LHCN-M2 (cell line): ENCODE measurements at regions not wholly inside any gene's neighbourhood (a gene's known extent, or its start where the extent isn't known, plus 50 kb on each side); places are given as distances from the start of the nearest gene placed in this dataset.
"Not testable (repeated sequence)": the region's sequence is repeated elsewhere in the genome, so short reads cannot be mapped to it uniquely, and the experiment has no call there.

ENCODE experiments used
- DNase-seq: peaks from one replicate; pipeline ENCODE4 v3.0.0-alpha.2; 2012; ENCODE audit warnings: low read depth

DNA sequence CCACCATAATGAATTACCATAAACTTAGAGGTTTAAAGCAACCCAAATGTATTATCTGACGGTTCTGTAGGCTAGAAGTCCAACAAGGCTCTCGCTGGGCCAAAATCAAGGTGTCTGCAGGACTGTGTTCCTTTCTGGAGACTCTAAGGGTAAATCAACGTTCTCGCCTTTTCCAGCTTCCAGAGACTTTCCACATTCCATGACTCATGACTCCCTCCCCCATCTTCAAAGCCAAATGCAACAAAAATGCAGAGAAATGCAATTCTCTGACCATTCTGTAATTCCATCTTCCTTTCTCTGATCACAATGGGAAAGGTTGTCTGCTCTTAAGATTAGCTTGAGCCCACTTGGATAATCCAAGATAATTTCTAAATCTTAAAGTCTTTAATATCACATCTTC lies 287.1 kb downstream of the LTN1 start:
- DNase-seq: peak; percentile 12

DNA sequence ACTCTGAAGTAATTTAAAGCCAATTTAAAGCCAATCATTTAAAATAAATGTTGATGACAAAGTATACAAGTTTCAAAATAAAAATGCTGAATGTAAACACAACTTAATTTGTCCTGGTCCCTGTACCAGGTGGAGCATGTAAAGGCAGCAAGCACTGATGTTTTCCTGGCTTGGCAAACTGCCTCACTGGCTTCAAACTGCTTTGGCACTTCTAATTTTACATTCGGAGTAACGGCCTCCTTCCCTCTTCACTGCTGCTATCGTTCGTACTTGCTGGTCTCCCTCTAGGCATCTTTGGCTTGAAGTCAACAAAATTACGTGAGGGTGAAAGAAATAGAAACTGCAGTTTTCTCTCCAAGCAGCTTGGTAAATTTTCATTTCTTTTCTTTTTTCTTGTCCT lies 287.9 kb downstream of the LTN1 start:
- DNase-seq: no peak

- DNase-seq: no peak
Observed at GRCh38 chr21:28703861-28704260, 288.8 kb downstream of the LTN1 start.

DNA sequence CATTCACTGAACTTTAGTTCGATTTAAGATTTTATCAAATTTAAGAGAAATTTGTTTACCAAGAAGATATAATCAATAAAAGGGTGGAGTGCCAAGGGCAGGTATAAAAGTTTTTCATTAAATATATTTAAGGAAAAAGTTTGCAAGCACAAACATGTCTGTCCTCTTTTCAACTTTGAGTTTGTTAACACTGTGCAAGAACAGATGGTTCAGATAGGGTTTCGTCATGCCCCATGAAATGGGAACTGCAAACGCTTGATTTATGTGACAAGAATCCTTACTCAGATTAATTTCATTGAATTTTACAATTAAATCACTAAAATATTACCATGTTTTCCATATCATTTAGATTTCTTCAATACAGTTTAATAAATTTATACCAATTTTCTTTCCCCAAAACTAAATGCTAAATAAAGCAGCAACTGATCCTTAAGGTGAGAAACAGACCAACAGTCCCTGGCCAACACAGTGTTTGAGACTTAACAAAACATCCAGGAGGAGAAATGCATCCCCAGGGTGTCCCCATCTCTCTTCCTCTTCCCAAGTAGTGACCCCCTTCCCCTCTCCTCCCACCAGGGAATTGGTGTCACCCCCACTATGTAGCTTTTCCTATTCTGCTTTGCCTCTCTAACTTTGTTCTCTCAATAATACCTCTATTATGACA lies 292.9 kb downstream of the LTN1 start:
- DNase-seq: peak; percentile 40

GRCh38 chr21:28699186-28699585 lies 293.5 kb downstream of the LTN1 start:
- no peak for DNase-seq

GRCh38 chr21:28696844-28697410 lies 295.8 kb downstream of the LTN1 start:
- no peak for DNase-seq

DNA sequence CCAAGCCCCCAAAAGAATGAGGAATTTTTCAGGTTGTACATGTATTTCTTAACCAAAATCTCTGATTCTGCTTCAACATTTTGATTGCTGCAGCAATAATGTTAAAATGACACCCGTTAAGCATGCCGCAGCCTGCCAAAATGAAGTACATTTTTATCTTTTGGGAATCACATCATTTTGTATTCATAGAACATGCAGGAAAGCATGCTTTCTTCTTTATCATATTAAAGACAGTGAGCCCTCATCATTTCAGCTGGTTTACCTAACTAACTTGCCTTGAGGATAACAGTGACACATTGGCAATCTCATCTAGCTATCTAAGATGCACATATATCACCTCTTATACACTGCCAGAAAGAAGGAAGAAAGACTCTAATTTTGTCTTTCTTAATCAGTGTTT lies 299.2 kb downstream of the LTN1 start:
- no peak for DNase-seq

DNA sequence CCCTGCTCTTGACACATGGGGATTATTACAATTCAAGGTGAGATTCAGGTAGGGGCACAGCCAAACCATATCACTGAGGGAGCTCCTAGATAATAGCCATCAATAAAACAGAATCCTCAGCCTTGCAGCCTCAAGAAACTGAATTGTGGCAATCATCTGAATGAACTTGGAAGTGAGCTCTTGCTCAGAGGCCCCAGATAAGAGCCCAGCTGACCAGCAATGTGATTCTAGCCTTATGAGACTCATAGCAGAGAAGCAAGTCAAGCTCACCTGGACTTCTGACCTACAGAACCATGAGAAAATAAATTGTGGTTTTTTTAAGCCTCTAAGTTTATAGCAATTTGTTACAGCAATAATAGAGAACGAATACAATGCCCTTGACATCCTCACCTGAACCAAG lies 302.5 kb downstream of the LTN1 start:
- no peak for DNase-seq

GRCh38 chr21:28688381-28688780 lies 304.3 kb downstream of the LTN1 start:
- no peak for DNase-seq

DNA sequence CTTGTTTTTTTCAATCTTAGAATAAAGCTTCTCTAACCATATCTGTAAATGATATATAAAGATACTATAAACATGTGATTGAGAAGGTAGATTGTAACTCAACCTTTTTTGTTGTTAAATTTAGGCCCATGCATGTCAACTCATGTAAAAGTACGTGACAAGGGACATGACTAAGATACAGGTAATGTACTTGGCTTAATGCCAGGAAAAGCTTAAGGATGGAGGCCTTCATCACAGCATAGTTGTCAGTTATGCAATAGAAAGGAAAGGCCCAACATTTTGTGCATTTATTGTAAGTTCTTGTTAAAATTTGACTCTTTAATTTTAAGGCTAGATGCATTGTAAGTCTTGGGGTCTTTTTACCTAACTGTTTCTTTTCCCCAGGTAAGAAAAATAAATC lies 305.1 kb downstream of the LTN1 start:
- DNase-seq: no peak

DNA sequence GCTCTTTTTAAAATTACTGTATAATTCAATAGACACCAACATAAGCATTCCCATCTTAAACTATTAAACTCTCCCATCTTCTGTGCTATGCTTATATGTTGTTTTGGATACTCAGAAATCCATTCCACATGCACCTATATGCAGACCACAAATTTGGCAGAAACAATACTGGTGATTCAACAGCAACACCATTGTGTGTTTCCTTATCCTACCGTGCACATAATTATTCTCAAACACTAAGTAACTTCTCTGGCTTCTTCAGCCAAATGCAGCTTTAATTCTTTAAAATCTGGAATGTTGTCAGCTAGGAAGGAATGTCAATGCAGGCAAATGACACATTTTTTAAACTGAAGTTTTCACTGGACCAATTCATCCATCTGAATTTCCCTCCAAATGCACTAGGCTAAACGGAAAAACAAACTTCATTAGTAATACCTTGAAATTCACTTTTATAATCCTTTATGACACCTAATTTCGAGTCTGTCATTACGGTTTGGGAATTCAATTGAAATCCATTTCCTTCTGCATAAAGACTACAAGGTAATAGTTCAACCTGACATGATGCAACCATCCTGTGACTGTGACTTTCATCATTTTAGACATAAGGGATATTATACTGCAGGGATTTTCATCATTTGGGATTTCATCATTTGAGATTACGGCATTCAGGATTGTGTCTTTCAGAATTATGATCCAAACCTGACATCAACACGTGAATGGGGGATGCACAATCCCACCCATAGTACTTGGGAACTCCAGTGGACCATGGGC lies 308.5 kb downstream of the LTN1 start:
- DNase-seq: no peak

- DNase-seq: not testable (repeated sequence)
Observed at GRCh38 chr21:28682884-28683283, 309.8 kb downstream of the LTN1 start.

- DNase-seq: not testable (repeated sequence)
Observed at GRCh38 chr21:28677096-28677495, 315.6 kb downstream of the LTN1 start.

- peak; percentile 76 for DNase-seq
Observed at GRCh38 chr21:28675331-28676041, 317.2 kb downstream of the LTN1 start.

DNA sequence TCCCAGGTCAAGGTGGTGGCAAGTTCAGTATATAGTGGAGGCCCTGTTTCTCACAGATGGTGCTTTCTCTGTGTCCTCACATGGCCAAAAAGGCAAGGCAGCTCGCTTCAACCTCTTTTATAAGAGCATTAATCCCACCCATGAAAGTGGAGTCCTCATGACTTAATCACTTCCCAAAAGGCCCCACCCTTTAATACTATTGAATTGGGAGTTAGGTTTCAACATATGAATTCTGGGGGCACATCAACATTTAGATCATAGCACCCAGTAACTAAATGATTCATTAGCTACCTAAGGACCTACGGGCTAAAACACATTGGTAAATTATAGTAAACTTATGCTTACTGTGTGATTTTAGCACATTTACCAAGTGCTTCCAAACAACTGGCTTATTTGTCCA lies 317.9 kb downstream of the LTN1 start:
- DNase-seq: no peak

DNA sequence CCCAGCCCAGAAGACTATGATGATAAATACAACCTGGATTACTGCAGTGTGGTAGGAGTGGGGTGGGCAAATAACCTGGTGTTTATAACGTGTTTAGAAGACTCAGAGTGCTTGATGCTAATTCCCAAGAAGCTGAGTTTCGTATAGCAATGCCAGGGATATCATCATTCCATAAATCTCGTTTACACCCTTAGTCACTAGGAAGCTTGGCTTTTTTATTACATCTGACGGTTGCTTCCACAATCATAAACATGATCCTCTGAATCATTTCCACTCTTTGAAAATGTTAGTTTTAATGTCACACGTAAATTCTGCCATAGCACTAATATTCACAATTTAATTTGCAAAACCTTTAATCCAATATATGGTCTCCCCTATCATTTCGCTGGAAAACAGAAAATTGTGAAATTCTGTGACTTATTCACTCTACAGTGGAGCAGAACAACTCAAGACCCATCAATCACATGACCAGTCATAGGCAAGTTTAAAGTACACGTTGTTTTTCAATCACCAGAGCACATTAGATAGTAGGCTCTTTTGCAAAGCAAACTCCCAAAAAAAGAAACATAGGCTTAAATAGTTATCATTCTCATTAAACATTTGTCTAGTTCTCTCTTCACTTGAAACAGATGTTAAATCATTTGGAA lies 321.0 kb downstream of the LTN1 start:
- DNase-seq: peak; percentile 9

- DNase-seq: no peak
Observed at GRCh38 chr21:28669971-28670653, 322.6 kb downstream of the LTN1 start.

GRCh38 chr21:28669321-28669720 lies 323.4 kb downstream of the LTN1 start:
- DNase-seq: no peak

DNA sequence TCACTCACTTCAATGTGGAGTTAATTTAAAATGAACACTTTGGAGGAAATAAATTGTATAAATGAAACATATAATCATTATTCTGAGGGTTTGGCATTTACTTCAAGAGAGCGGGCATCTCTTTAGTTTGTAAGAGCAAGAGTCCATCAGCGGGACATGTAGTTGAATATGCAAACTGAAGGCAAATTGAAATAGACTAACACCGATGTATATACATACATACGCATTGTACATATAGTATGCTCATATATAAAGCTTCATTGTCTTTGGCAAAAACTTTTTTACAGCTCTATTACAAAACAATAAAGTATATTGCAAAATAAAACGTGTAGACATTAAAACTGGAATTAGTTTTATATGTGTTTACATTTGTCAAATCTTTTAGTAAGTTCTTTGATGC lies 328.9 kb downstream of the LTN1 start:
- DNase-seq: no peak

GRCh38 chr21:28663111-28663693 lies 329.5 kb downstream of the LTN1 start:
- DNase-seq: no peak

GRCh38 chr21:28657566-28657965 lies 335.1 kb downstream of the LTN1 start:
- no peak for DNase-seq
